Neural progenitor cell (in vitro differentiated cells): ENCODE measurements at regions not wholly inside any gene's neighbourhood (a gene's known extent, or its start where the extent isn't known, plus 50 kb on each side); places are given as distances from the start of the nearest gene placed in this dataset.
A peak's percentile ranks its signal among the peaks of the same experiment; 100 is the strongest.

Experiments
- DNase-seq: peaks from one replicate; pipeline ENCODE4 v3.0.0-alpha.2; 2016; ENCODE audit warnings: low spot score
- H2AFZ ChIP-seq: fragments of 200-600 bp; sonication (generic); replicated peaks from 2 replicates; pipeline ENCODE4 v1.6.1; 2016; ENCODE audit warnings: antibody characterized with exemption
- H3F3A ChIP-seq: fragments of 200-600 bp; sonication (generic); 2 replicates; pipeline ENCODE4 v1.6.1; 2016; ENCODE audit warnings: antibody characterized with exemption, low read depth
- H3K27ac ChIP-seq: fragments of 200-600 bp; sonication (generic); 2 replicates; pipeline ENCODE4 v1.5.1; 2016; ENCODE audit warnings: mild to moderate bottlenecking
- H3K27me3 ChIP-seq: fragments of 200-600 bp; sonication (generic); 2 replicates; pipeline ENCODE4 v1.6.1; 2016; ENCODE audit warnings: mild to moderate bottlenecking, moderate library complexity
- H3K36me3 ChIP-seq: fragments of 200-600 bp; sonication (generic); 2 replicates; pipeline ENCODE4 v1.5.1; 2016
- H3K4me1 ChIP-seq: fragments of 200-600 bp; sonication (generic); 2 replicates; pipeline ENCODE4 v1.6.1; 2016; ENCODE audit warnings: mixed run types
- H3K4me2 ChIP-seq: fragments of 200-600 bp; sonication (generic); 2 replicates; pipeline ENCODE4 v1.6.1; 2016
- H3K4me3 ChIP-seq: fragments of 200-600 bp; sonication (generic); 2 replicates; pipeline ENCODE4 v1.5.1; 2016
- H3K79me2 ChIP-seq: fragments of 200-600 bp; sonication (generic); 2 replicates; pipeline ENCODE4 v1.6.1; 2016; ENCODE audit warnings: low read depth
- H3K9ac ChIP-seq: fragments of 200-600 bp; sonication (generic); 2 replicates; pipeline ENCODE4 v1.6.1; 2016
- H3K9me3 ChIP-seq: fragments of 200-600 bp; sonication (generic); 2 replicates; pipeline ENCODE4 v1.5.1; 2016; ENCODE audit warnings: low read depth
- H4K20me1 ChIP-seq: fragments of 200-600 bp; sonication (generic); 2 replicates; pipeline ENCODE4 v1.6.1; 2016; ENCODE audit warnings: low read depth
- H3K27ac Mint-ChIP-seq: 3 replicates; pipeline ENCODE4 v1.8.0; 2021; ENCODE audit warnings: mixed read lengths
- H3K27me3 Mint-ChIP-seq: 2 replicates; pipeline ENCODE4 v1.8.0; 2022; ENCODE audit warnings: low read depth, mild to moderate bottlenecking, inconsistent platforms, moderate library complexity, mixed read lengths; ENCODE audit not compliant: insufficient read depth
- H3K36me3 Mint-ChIP-seq: 3 replicates; pipeline ENCODE4 v1.8.0; 2021; ENCODE audit warnings: mixed read lengths
- H3K4me1 Mint-ChIP-seq: 3 replicates; pipeline ENCODE4 v1.8.0; 2021; ENCODE audit warnings: mixed read lengths
- H3K4me3 Mint-ChIP-seq: 3 replicates; pipeline ENCODE4 v1.8.0; 2021; ENCODE audit warnings: mild to moderate bottlenecking, moderate library complexity, mixed read lengths
- H3K9me3 Mint-ChIP-seq: 3 replicates; pipeline ENCODE4 v1.8.0; 2020; ENCODE audit warnings: mixed read lengths
- EZH2 ChIP-seq: fragments of 200-600 bp; sonication (generic); IDR thresholded peaks from 2 replicates; pipeline ENCODE4 v1.6.1; 2017; ENCODE audit warnings: antibody characterized with exemption, mild to moderate bottlenecking, moderate library complexity
- EZH2phosphoT487 ChIP-seq: fragments of 200-600 bp; sonication (generic); IDR thresholded peaks from 2 replicates; pipeline ENCODE4 v1.6.1; 2017; ENCODE audit warnings: antibody characterized with exemption
- TF ChIP-seq, protein P1 (sequence below): fragments of 200-600 bp; sonication (generic); IDR thresholded peaks from 2 replicates; pipeline ENCODE4 v1.5.1; 2017; ENCODE audit warnings: antibody characterized with exemption, mild to moderate bottlenecking

DNA sequence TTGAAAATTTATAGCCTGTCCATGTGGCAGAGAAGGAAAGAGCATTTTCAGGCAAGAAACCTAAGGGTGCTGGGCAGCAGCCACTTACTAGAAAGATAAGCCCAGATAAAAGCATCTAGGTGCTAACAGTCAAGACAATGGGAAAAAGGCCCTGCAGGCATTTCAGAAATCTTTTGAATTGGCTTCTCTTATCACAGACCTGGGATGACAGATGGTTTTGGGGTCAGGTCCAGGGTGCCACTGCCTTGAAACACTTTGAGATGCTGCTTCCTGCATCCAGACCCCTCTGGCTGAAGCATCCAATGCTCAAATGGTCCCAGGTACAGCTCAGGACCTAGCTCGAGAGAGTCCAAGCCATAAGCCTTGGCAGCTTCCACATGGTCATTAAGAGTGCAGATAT is 466.5 kb downstream of the FSCB start:
- no peaks in the 10 kb centered on the region for H3K36me3 Mint-ChIP-seq
- no peaks in the 10 kb centered on the region for H3K36me3 ChIP-seq
- no peaks in the 10 kb centered on the region for H3K27me3 ChIP-seq
- no peaks in the 10 kb centered on the region for H3K4me1 ChIP-seq
- DNase-seq: no peak
- no peak overlapping the region for H3K4me3 Mint-ChIP-seq
- peaks cover 6% of the 10 kb centered on the region for H3K9me3 Mint-ChIP-seq
- no peaks in the 10 kb centered on the region for H3K27me3 Mint-ChIP-seq
- H2AFZ ChIP-seq: no peak overlapping the region
- no peaks in the 10 kb centered on the region for H4K20me1 ChIP-seq
- no peaks in the 10 kb centered on the region for H3K79me2 ChIP-seq
- no peaks in the 10 kb centered on the region for H3F3A ChIP-seq
- H3K4me2 ChIP-seq: no peak overlapping the region
- H3K27ac ChIP-seq: no peak overlapping the region
- no peak overlapping the region for H3K4me3 ChIP-seq
- no peaks in the 10 kb centered on the region for H3K4me1 Mint-ChIP-seq
- TF ChIP-seq EZH2 (no peak), EZH2phosphoT487 (no peak)
- TF ChIP-seq, protein P1, sequence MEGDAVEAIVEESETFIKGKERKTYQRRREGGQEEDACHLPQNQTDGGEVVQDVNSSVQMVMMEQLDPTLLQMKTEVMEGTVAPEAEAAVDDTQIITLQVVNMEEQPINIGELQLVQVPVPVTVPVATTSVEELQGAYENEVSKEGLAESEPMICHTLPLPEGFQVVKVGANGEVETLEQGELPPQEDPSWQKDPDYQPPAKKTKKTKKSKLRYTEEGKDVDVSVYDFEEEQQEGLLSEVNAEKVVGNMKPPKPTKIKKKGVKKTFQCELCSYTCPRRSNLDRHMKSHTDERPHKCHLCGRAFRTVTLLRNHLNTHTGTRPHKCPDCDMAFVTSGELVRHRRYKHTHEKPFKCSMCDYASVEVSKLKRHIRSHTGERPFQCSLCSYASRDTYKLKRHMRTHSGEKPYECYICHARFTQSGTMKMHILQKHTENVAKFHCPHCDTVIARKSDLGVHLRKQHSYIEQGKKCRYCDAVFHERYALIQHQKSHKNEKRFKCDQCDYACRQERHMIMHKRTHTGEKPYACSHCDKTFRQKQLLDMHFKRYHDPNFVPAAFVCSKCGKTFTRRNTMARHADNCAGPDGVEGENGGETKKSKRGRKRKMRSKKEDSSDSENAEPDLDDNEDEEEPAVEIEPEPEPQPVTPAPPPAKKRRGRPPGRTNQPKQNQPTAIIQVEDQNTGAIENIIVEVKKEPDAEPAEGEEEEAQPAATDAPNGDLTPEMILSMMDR: no peak
- no peaks in the 10 kb centered on the region for H3K9me3 ChIP-seq
- H3K9ac ChIP-seq: no peak overlapping the region
- no peak overlapping the region for H3K27ac Mint-ChIP-seq

DNA sequence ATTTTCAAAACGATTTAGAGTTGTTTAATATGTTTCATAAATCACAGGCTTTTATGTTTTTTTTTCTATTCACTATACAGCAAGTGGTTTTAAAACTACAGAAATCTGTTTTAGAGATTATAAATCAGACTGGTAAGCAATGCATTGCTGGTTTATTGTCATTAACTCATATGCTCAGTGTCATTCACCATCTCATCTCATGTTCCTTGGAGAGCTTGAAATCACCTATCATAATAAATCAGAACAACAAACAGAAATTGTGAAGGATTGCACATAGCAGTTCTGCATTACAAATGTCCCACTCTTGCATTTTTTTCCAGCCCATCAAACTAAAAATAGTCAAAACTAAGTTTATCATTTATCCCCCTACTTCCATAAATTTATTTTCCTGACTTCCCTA is 470.8 kb downstream of the FSCB start:
- Histone ChIP-seq H3F3A (no peaks in the 10 kb centered on the region), H3K36me3 (no peaks in the 10 kb centered on the region), H3K27ac (no peak overlapping the region), H3K9ac (no peak overlapping the region), H3K4me2 (no peak overlapping the region), H3K4me1 (peaks cover 2% of the 10 kb centered on the region), H3K9me3 (no peaks in the 10 kb centered on the region), H3K27me3 (no peaks in the 10 kb centered on the region), H2AFZ (no peak overlapping the region), H3K4me3 (no peak overlapping the region), H3K79me2 (no peaks in the 10 kb centered on the region), H4K20me1 (no peaks in the 10 kb centered on the region)
- no peak for TF ChIP-seq EZH2phosphoT487
- no peak for TF ChIP-seq EZH2
- no peak overlapping the region for H3K4me3 Mint-ChIP-seq
- no peak for DNase-seq
- no peak overlapping the region for H3K27ac Mint-ChIP-seq
- H3K4me1 Mint-ChIP-seq: peaks cover 3% of the 10 kb centered on the region
- no peaks in the 10 kb centered on the region for H3K27me3 Mint-ChIP-seq
- H3K36me3 Mint-ChIP-seq: no peaks in the 10 kb centered on the region
- peaks cover 6% of the 10 kb centered on the region for H3K9me3 Mint-ChIP-seq

DNA sequence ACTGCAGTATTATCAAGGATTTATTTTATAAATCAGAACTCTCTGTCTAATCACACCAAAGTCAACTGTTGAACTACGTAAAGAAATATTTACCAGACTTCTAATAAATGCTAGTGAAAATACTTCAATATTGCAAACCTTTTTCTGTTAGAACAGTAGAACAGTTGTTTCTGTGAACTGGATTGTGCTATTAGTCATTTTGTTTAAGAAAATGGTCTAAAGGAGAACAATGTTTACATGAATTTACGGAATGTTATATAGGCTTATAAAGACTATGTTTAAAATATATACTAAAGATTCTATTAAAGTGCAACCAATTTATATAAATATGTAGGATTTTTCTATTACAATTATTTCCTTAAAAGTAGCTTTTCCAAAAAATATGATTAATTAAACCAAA is 471.4 kb downstream of the FSCB start:
- no peak overlapping the region for H3K4me3 Mint-ChIP-seq

DNA sequence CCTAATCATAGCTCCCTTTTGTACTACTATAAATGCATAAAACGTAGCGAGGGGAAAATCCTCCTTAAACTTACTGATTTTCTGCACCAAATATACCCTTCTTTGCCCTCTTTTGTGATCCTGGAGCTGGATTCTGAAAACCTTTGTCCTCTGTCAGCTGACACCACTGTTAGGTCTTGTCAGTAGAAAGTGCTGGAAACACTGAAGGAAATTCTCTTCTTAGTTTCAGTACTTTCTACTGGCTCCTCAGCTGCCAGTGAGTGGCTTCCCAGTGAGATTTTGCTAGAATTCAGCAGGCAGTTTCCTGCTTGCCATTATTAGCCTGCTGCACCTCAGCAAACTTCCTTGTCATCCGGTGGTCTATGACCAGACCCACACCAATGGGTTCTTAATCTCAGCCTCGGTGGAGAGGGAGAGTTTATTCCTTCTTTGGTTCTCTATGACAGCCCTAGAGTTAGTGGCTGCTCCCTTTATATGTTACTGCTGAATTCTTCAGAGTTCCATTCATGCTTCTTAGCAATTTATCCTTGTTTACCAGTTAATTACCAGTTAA is 476.2 kb downstream of the FSCB start:
- peaks cover 9% of the 10 kb centered on the region for H3K4me1 Mint-ChIP-seq
- Histone ChIP-seq H3K79me2 (no peaks in the 10 kb centered on the region), H3K4me3 (no peak overlapping the region), H3K27me3 (no peaks in the 10 kb centered on the region), H4K20me1 (no peaks in the 10 kb centered on the region), H2AFZ (peak overlapping the region; percentile 87), H3K36me3 (no peaks in the 10 kb centered on the region), H3K4me2 (no peak overlapping the region), H3K9me3 (no peaks in the 10 kb centered on the region), H3K27ac (peak overlapping the region; percentile 10), H3K4me1 (peaks cover 8% of the 10 kb centered on the region), H3K9ac (no peak overlapping the region), H3F3A (no peaks in the 10 kb centered on the region)
- H3K36me3 Mint-ChIP-seq: no peaks in the 10 kb centered on the region
- no peak overlapping the region for H3K27ac Mint-ChIP-seq
- no peak overlapping the region for H3K4me3 Mint-ChIP-seq
- no peaks in the 10 kb centered on the region for H3K9me3 Mint-ChIP-seq
- no peak for TF ChIP-seq EZH2
- no peak for TF ChIP-seq EZH2phosphoT487
- TF ChIP-seq, protein P1: no peak
- no peaks in the 10 kb centered on the region for H3K27me3 Mint-ChIP-seq
- peak; percentile 11 for DNase-seq

More for the DNA sequence above, 471.4 kb downstream of the FSCB start:
- H3K4me3 ChIP-seq: no peak overlapping the region
- Mint-ChIP-seq H3K27me3 (no peaks in the 10 kb centered on the region), H3K27ac (no peak overlapping the region), H3K4me1 (peaks cover 8% of the 10 kb centered on the region), H3K9me3 (peaks cover 6% of the 10 kb centered on the region), H3K36me3 (no peaks in the 10 kb centered on the region)
- peaks cover 7% of the 10 kb centered on the region for H3K4me1 ChIP-seq
- no peaks in the 10 kb centered on the region for H4K20me1 ChIP-seq
- H3K36me3 ChIP-seq: no peaks in the 10 kb centered on the region
- TF ChIP-seq EZH2: no peak
- H3K9me3 ChIP-seq: no peaks in the 10 kb centered on the region
- H3F3A ChIP-seq: no peaks in the 10 kb centered on the region
- H3K79me2 ChIP-seq: no peaks in the 10 kb centered on the region
- H3K27ac ChIP-seq: no peak overlapping the region
- no peaks in the 10 kb centered on the region for H3K27me3 ChIP-seq
- no peak for DNase-seq
- H2AFZ ChIP-seq: no peak overlapping the region
- no peak overlapping the region for H3K4me2 ChIP-seq
- H3K9ac ChIP-seq: no peak overlapping the region
